GM21526 (cell line): ENCODE measurements at regions not wholly inside any gene's neighbourhood (a gene's known extent, or its start where the extent isn't known, plus 50 kb on each side); places are given as distances from the start of the nearest gene placed in this dataset.

Experiments used
- ATAC-seq: cut with Tn5 transposase; IDR thresholded peaks from one replicate; pipeline ENCODE4 v1.9.1; 2021; ENCODE audit warnings: moderate library complexity; ENCODE audit not compliant: unreplicated experiment, low FRiP score

DNA sequence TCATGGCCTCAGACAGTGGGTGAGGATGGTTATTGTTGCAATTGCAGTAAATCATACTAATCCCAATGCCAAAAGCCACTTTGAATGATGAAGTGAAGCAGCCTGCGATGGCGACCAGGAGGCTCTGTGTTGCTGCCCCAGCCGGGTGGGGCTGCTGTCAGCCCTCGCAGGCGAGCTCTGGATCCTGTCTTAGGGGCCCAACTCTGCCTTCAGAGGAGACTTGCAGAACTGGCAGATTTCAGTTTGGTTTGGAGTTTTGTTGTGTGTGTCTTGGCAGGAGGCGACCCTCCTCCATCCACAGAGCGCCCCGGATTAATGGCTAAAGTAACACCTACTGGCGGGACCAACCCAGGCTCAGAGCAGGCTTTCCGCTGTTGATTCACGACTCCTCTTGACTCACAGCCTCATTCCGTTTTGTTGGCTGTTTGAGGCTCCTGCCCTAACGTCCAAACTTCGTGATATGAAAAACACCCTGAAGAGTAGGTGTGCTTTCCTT lies 67.9 kb upstream of the BMPER start:
- ATAC-seq = no peak

DNA sequence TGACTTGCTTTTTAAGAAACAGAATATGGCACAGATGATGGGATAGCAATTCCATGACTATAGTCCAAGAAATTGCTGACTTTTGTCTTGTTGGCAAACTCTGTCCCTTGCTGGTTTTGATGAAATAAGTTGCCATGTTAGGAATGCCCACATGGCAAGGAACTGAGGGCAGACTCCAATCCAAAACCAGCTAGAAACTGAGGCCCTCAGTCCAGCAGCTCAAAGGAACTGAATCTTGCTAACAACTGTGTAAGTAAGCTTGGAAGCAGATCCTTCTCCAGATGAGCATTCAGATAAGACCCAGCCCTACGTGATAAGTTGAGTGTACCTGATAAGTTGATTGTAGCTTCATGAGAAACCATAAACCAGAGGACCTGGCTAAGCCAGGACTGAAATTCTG lies 64.3 kb upstream of the BMPER start:
- no peak for ATAC-seq

DNA sequence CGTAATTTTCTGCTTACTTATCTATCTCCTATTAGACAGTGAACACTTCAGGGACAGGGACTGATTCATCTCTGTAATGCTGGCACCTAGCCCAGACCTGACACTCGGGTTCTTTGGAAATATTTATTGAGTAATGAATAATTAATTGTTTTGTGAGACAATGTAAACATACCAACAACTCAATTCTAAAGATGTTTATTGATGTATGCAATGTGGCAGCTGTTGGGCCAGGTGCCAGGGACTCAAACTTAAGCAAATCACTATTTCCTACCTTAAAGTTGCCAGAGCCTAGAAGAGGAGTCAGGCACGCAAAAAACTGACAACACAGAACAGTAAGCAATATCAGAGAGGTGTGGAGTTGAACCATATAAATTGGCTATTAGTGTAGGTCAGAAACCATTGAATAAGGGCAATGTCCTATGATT lies 63.6 kb upstream of the BMPER start:
- ATAC-seq = no peak

DNA sequence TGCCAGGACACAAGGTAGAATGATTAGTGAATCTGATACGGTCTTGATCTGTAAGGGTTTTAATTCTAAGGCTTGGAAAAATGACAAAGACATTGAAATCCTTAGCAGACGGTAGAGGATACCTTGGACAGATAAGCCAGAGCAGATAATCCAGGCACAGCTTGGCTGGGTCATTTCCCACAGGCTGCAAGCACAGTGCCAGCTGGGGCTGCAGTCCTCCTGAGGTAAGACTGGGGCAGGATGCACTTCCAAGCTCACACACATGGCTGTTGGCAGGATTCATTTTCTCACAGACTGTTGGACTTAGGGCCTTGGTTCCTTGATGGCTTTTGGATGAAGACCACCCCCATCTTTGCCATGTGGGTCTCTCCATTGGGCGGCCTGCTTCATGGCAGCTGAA lies 63.2 kb upstream of the BMPER start:
- ATAC-seq = no peak

DNA sequence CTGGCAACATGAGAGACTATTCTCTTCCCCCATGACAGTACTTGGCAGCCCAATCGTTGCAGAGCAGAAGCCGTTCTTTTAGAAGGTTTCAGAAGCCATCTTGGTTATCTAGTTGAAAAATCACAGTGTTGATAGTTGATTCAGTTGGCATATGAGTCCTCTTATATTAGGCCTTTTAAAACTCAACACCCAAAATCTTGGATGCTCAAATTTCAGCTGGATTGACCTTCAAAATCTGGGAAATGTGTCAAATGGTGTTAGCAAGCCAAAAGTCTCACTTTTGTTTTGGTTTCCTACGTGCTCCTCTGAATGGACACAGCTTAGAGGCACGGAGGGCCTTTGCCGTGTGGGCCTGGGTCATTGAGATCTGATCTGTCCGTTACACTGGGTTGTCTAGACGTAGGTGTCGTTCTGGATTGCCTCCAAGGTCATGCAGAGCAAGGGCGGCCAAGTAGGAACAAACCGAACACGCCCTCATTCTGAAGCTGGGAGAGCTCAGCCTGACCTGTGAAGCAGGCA lies 59.3 kb upstream of the BMPER start:
- no peak for ATAC-seq

DNA sequence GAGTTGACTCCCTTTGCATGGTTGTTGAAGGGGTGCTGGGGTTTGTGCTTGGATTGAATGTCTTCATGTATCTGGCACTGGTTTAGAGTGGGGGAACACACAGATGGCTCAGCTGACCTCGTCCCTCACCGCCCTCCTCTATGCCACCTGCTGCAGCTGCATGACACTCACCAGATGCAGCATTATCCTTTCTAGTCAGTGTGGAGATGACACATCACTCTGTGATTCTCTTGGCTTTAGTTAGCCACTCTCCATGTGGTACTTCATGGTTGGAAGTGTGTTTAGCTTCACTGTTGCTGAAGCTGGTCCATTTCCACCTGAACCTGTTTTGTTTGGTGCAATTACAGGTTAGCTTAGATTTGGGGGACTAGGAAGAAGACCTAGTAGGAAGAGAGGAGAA lies 56.3 kb upstream of the BMPER start:
- no peak for ATAC-seq

DNA sequence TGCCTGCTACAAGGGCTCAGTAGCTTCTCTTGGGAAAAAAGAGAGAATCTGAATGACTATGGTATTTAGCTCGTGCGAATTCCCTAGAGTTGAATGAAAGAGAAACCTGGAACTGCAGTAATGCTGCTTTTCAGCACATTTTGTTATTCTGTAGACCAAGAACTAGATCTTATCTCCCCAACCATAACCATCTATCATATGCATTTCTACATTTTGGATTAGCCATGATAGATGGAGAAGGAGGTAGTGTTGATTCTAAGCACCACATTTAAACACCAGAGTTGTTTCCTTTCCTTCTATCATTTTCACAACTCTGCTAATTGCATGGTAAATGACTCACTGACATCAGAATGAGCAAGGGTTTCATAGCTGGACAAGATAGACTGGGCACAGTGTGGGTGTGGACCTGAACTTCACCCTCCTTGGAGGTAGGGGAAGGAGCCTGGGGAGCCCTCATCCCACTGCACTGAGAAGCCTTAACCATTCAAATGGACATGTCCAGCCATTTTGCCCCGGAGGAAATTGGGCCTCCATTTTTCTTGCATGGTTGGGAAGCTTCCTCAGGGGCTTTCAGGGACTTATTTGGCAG lies 55.3 kb upstream of the BMPER start:
- ATAC-seq = no peak

DNA sequence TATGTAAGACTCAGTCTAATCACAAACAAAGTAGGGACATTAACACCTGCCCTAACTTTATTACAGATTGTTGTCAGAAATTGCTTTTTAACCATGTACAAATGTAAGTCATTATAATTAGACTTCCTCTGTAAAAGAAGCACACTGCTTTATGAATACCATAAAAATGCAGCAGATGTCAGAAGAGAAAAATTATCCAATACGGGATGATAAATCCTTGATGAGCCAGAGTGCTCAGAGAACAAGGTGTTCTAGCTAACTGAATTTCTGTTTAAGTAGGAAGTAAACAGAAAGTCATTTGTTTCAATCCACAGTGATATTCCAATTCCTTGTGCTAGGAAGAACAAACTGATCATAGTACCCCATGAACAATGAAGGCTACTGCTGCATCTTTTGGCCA lies 54.6 kb upstream of the BMPER start:
- no peak for ATAC-seq

DNA sequence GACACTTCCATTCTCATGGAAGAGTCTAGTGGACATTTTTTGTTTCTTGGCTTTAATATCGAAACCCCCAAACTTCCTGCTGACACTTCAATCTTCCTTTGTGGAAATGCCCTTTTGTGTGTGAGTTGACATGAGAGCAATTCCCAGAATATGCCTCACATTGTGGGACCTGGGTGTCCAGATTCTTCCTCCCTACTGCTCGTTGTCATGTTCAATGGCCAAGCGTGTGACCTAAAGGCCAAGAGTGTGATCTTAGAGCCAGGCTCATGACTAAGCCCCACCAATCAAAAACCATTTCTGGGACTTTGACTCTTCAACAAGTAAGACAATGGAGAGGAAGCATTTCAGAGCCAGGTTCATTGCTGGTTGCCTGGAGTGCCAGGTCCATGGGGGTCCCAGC lies 52.5 kb upstream of the BMPER start:
- ATAC-seq = no peak

DNA sequence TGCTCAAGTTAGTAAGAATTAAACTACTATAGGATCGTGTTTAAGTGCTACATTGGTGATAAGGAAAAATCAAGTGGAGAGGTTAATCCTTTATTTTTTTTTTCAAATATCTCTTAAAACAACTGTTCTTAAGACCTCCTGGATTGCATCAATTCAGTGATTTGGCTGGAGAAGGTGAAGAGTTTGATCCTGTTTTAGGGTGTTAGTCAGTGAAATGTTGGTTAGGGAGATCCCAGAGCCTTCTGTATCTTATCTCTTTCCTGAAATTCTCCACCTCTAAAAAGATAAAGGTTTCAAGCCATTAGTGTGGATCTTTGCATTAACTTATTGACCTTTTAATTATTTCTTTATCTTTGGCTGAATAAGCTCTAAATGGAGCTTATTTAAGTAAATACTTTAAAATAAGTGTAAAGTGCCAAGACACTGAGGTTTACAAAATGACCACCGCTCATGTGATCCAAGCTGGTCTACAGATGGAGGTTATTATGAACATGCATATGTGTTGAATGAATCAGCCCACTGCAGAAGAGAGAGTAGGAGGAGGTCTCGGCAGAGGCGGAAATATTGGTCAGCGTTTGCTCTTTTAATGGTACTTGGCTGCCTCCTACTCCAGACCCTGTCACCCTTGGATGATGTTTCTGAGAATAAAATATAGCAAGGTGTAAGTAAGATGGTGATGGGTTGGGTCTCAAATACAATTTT lies 51.8 kb upstream of the BMPER start:
- no peak for ATAC-seq

DNA sequence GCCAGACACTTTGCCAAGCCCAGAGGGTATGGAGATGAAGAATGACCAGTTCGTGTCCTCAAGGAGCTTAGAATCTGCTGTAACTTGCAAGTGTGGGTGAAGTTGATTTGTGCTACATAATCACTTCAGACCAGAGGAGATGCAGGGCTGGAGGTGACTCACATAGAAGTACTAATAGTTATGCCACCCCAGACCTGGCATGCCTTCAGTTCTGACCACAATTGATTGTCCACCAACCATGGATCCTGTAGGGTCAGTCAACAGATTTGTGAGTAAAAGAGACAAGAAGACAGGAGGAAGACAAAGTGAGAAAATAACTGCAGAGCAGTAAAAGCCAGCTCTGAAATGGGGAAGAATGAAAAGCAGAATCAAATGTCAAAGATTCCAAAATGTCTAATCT lies 51.2 kb upstream of the BMPER start:
- ATAC-seq = no peak

DNA sequence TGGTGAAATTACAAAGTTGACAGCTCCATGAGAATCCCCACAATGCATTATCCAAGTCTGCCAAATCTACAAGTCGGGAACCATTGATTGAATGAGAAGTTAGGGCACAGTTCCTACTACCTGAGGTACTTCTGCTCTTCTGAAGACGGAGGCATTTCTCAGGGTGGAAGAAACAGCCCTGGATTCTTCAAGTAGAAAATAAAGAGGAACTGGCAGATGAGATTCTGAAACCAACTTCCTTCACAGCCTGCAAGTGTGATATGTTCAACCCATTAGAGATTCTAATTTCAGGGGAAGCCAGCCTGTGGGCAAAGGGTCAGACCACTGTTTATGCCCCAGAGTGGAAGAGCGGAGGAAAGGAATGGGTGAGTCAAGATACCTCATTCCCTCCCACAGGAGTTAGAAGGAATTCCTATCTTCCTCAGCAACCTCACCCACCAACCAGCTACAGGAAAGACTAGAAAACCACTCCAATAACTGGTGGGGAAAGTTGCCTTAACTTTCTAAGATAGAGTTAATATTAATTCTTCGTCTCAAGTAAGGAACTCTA lies 50.5 kb upstream of the BMPER start:
- no peak for ATAC-seq
